HG03521 (cell line): ENCODE measurements at regions not wholly inside any gene's neighbourhood (a gene's known extent, or its start where the extent isn't known, plus 50 kb on each side); places are given as distances from the start of the nearest gene placed in this dataset.

Source experiments
- ATAC-seq: cut with Tn5 transposase; IDR thresholded peaks from one replicate; pipeline ENCODE4 v1.9.1; 2021; ENCODE audit warnings: mild to moderate bottlenecking, moderate library complexity; ENCODE audit not compliant: unreplicated experiment

DNA sequence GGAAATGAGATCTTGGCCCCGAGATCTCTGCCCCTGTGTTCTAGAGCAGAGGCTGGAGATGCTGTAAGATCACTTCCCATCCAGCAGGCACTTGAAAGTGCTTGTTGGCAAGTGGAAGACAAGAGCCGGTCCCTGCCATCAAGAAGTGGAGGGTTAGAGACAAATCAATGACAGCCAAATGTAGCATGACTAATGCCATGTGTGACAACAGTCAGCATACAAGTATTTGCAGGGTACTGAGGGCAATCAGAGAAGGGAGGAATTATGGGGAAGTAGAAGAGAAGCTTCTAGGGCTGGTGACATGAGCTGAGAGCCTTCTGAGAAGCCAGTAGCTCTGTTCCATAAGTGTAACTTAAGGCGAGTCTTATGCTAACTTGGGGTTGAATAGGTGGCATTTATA is 58.6 kb downstream of the TMEM17 start:
- no peak for ATAC-seq

DNA sequence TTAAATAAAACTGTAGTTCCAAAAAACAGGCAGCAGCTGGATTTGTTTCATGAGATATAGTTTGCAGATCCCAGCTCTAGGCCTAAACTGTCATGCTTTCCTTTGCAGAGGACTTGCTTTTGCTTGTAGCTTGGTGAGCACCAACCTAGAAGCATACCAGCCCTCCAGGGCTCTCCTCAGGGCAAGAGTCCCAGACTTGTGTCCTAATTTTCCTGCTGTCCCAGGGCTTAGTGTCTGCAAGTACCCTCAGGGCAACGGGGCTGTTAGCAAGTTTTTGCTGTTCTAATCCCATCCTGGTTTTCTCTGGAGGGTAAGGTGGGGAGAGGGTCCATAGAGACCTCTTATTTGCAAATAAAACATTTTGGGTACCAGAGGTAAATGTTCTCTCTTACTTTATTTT is 59.5 kb downstream of the TMEM17 start:
- no peak for ATAC-seq

DNA sequence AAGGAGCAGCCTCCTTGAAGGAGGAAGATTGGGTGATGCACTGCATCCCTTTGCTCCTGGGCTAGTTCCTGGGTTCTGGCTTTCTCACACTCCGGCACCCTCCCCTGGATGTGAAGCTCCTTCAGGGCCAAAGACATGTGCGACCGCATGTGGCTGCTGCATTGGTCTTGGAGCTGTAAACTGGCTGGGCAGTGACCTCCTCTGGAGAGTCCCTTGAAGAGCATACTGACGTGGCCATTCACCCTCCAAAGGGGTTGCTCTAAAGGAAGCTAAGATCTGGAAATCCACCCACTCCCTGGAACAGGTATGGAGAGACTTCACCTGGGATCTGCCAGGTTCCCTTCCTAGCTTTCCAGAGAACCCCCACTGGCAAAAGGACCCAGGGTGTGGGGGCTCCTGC is 62.1 kb downstream of the TMEM17 start:
- no peak for ATAC-seq

DNA sequence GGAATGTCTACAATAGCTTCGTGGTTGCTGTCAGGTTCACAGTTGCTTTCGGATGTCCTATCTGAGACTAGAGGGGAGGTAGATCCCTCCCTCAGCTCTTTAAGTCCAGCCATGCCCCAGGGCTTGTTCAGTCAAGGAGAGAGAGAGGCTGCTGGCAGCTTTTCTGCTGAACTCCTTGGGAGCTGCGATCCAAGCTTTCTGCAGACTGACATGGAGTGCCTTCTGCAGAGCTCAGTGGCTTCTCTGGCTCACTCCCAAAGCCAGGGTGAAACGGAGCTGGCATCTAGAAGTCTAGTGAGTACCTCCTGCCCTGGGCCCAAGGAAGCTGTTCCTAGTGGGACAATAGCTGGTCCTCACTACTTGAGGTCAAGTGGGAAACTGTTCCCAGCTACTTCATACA is 62.5 kb downstream of the TMEM17 start:
- no peak for ATAC-seq

DNA sequence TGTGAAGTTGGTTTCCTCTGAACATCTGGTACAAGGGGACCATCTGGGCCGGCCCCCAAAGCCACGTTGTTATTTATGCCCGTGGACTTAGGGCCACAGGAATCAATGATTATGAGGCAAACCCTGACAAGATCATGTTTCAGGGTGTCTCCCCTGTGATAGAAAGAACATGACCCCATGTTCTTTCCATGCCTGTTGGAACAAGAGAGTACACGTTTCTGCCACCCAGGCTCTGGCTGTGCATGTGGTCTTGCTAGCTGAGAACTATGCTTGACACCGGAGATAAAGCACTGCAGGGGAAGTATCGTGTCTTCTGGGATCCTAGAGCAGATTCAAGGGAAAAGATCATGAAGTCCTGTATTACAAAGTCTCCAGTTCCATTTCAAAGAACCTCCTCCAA is 64.2 kb downstream of the TMEM17 start:
- ATAC-seq, result no peak

DNA sequence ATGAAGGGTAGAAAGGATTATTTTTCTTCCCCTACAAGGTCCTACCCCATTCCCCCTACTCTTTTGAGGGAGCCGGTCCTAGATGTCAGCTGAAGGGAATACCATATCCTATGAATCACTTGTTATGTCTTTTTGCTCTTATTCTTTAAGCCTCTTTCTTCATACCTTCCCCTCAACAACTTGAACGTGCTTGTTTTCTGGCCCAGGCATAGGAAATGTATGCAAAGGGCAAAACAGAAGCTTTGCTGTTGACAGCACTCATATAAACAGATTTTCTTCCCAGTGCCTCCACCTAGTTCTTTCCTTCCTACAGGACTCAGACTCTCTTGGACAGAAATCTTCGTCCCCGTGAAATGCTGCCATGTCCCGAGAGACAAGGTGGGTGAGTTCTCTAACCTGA is 64.6 kb downstream of the TMEM17 start:
- no peak for ATAC-seq

DNA sequence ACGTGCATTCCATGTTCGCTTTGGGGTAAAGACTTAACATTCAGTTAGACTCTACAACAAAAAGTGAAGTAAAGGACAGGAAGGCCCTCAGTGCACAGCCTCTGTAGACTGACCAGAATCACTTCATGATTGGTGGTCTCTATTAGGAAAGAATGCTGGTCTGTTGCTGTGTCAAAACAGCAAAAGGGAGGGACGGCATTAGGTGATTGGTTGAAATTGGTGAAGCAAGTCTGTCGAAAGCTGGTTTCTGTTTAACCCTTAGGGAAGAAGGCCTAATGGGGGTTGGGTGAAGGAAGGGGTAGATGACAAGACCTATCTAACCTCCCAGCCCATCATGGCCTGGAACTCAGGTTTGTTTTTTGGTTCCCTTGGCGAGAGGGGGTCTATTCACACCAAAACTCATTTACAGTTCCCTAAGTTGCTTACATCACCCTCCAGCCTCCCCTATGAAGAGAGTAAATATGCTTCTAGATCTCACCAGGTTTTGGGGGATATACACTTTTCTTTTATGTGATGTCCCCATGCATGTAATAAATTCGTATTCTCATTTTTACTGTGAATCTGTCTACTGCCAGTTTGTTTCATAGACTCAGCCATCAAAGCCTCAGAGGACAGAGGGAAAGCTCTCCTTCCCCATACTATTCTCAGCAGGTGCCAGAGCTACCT is 65.6 kb downstream of the TMEM17 start:
- no peak for ATAC-seq

DNA sequence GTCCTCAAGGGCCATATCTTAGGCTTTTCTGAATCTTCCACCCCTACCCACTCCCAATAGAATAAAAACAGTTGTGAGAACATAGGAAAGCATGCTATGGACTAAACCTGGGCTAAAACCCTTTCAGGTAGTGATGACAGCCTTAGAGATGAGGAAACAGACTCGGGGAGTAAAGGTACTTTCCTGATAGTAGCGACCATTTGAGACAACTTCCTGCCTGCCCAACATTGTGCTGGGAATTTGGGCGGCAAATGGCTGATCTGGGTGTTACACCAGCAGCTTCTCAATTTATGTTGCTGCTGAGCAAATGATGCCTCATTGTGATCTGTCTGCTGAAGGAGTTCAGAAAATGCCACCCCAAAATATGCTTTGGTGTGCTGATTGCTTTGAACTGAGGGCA is 66.6 kb downstream of the TMEM17 start:
- ATAC-seq, result no peak

DNA sequence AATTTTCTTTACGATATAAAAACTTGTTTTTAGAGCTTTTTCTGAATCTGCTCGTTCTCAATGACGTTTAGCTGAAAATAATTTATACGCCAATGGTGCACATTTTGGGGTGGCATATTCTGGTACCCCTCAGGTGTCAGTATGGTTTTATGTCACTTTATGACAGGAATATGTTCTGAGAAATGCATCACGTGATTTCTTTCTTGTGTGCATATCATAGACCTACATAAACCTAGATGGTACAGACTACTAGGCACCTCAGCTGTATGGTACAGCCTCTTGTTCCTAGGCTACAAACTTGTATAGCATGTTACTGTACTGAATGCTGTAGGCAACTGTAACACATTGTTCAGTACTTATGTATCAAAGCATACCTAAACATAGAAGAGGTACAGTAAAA is 68.2 kb downstream of the TMEM17 start:
- no peak for ATAC-seq

DNA sequence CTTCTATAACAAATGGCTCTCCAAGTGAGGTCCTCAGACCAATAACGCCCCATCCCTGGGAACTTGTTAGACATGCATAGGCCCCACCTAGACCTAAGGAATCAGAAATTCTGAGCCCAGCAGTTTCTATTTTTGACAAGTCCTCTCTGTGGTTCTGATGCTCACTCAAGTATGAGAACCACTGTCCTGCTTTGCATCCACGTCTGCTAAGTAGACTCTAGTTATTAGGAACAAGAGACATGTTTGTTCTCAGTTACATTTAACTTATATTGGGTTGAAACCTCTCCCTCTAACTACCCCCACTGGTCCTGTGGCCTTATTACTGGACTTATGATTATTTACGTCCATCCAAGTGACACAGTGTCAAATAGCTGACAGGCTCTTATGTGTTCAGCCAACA is 70.3 kb downstream of the TMEM17 start:
- peak; percentile 77 for ATAC-seq

DNA sequence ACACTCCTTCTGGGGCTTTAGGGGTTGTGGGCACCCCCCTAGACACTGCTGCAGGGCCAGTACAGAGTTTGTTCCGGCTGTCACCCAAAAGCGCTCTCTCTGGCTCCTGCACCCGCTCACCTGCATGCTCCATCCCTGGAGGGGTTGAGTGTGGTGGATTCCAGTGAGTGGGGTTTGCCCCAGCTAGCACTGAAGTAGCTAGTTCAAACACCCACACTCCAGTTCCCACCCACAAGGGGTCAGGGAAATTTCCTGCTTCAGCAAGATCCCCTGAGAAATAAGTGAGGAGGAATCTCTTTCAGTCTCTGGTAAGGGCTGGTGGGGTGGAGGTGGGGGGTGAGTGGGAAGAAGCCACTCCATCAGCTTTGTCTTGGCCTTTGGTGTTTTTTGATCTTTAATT is 73.6 kb downstream of the TMEM17 start:
- ATAC-seq, result no peak

DNA sequence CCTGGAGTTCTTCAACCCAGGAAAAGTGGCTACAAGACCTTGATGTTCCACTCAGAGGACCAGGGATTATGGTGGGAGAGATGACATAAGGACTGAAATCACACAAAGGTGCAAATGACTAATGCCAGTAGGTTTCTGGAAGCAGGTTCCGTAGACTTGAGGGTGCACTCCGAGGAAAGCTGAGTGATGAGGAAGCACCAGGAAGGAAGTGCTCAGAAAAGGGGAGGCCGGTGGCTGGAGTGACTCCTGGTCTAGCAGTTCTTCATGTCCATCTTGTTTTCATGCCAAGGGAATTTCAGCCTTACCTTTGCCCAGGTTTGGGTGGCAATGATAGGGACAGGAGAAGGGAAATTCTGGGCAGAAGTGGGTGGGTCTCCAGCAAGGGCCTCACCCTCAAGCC is 74.5 kb downstream of the TMEM17 start:
- no peak for ATAC-seq

DNA sequence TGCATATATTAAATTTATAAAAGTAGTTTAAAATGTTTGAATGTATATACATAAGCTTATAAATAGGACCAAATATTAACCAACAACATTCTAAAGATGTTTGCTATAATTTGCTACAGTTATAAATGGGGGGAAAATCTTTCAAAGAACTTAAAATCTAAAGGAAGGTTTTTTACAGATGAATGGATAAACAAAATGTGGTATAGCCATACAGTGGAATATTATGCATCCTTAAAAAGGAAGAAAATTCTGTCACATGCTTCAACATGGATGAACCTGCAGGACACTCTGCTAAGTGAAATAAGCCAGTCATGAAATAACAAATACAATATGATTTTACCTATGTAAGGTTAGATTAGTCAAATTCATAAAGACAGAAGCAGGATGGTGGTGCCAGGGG is 75.8 kb downstream of the TMEM17 start:
- no peak for ATAC-seq

DNA sequence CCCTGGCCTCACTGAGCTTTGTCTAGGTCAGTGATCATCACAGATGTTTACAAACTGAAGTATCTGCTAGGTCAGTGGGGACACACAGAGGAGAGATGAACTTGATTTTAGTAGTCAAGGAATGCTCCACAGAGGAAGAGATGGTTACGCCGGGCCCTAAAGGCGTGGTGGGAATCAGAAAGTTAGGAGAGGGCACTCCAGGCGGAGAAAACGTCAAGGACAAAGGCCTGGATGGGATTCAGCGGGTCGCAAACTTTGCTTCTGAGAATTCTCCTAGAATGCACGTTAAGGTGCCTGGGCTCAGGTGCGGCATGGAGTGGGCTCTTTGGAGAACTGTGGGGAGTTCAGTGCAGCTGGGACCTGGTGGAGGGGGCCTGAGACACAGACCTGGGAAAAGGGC is 78.8 kb downstream of the TMEM17 start:
- ATAC-seq, result no peak

DNA sequence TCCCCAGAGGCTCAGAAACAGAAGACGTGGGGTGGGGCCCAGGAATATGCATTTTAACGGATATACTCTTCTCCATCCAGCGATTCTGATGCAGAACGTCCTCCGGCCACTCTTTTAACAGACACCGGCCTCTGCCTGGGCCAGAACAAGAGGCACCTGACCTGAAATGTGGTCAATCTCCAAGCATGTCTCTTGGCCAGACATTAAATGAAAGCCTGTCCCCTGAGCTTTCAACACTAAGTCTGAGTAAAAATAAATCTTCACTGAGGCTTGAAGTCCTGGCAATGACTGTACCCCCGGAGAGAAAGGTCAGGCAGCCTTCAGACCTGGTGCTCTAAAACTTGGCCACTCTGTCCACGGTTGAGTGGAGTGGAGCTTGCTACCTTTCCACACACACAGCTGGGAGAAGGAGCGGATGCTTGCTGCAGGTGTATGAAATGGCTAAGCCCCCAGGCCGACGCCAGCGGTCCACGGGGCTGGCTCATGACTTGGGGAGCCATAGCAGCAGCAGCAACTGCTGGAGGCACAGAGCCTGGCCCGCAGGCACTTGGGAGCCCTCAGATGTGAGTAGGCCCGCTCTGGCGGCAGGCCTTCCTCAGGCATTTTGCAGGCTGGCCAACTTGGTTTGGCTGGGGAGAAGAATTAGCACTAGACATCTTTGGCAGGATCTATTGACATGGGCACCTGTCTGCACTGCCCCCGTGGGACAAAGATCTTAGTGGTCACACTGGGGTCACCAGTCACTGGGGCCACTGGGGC is 79.7 kb downstream of the TMEM17 start:
- ATAC-seq, result no peak

DNA sequence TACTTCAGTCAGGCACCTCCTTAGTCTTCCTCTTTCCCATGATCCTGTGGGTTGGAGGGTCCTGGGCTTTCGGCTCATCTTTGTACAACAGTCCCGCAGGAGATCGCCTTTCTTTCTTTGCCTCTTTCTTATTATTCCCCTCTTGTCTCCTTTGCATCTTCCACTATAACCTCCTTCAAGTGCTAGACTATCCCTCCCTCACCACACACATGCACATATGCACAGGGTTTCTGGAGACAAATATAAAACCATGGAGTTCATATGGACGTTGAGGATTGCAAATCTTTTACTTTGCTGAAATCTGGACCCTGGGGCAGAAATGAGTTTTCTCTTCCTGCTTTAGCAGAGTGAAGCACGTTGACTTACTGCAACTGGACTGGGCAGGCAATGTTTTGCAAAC is 80.3 kb downstream of the TMEM17 start:
- ATAC-seq, result no peak

DNA sequence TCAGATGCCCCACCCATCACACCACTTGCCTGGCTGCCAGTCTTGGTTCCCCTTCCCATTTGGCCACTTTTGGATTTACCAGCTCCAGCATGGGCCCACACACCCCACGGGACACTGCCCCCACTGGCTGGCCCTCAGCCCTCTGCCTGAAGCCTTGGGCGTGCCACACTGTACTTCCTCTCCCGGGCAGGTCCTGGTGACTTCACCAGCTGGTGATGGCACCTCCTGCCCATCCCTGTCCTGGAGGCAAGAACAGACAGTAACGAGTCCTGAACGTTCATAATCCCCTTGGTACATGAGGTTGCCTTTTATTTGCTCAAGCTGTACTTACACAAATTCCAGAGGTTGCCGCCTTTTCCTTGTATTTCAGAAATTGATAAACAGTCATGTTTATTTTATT is 81.1 kb downstream of the TMEM17 start:
- ATAC-seq, result no peak

DNA sequence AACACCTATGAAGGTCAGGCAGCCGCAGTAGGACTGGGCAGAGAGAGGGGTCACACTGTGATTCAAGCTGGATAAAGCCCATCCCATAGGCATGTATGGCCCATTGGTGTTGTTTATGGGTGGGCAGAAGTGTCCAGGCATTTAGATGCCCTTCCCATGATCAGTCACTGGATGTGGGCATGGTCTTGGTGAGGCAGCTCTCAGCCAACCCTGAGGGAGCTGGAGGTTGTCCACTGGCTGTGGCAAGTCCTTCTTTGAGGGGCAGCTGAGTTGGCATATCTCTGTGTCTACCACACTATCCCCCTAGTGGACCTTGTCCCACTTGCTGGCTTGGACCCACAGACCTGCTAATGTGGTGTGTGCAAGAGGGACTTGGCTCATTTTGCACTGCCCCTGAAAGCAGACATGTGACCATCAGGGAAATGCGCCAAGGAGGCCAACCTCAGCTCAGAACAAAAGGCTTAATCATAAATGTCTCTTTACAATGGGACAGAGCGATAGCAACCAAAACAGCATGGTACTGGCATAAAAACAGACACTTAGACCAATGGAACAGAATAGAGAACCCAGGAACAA is 82.0 kb downstream of the TMEM17 start:
- no peak for ATAC-seq

DNA sequence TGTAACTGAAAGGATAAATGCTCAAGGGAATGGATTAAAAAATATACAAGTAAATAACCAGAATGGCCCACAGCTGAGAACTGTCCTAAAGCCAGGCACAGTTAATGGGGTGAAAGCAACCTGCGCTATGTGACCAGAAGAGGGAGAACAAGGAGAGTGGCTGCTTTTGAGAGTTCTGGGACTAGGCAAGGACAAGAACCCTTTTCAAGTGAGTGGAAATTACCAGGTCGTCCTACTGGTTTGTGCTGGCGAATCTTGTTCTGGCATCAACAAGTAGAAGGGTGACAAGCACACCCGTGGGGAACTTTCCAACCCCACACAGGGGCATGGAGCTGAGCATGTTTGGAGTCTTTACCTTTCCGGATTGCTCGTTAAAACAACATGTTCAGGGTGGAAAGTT is 82.8 kb downstream of the TMEM17 start:
- ATAC-seq, result no peak

DNA sequence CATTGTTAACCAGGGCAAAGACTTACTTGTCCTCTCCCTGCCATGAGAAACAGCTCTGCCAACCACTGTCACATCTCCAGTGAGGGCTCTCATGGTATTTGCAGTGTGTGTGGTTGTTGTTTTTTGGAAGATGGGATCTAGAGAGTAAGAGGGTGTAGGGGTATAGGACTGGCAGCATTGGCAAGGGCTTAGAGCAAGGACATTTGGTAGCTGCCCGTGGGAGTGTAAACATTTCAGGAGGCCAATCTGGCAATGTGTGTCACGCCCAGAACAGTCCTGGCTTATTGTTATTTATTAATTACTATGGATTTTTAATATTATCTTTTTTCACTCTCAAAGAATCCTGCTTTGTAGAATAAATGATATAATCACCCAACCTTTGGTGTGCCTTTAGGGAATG is 90.5 kb downstream of the TMEM17 start:
- ATAC-seq, result no peak

DNA sequence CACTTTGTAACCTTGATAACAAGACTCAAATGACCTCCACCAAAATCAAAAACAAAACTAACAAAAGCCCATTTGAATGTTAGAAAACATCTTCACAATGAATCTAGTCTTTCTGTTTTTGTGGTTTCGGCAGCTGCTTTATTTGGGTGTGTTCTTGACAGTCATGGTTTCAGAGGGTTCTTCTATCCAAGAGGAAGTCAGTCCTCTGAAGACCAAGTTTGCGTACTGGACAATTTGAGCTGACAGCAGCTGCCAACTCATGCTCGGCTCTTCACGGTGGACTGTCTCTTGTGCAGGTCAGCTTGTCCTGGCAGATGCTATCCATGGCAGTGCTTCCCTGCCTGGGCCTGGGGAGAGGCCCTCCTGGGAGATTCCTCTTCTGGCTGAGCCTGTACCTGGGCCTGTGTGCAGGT is 91.0 kb downstream of the TMEM17 start:
- peak; percentile 84 for ATAC-seq

DNA sequence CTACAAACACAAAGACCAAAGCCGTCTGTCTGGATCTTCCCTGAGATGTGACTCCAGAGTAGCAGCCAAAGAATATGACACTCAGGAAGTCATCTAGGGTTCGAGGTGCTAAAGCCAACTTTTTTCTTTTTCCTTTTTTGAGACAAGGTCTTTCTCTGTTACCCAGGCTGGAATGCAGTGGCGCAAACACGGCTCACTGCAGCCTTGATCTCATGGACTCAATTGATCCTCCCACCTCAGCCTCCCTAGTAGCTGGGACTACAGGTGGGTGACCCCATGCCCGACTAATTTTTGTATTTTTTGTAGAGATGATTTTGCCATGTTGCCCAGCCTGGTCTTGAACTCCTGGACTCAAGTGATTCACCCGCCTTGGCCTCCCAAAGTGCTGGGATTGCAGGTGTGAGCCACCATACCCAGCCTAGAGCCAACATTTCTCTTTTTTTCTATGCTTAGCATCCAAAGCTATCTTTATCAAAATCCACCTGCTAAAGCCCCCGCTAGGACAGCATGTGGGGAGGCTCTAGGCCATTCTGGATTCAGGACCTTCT is 92.8 kb downstream of the TMEM17 start:
- ATAC-seq, result no peak
